ENCODE measurements at regions not wholly inside any gene's neighbourhood (a gene's known extent, or its start where the extent isn't known, plus 50 kb on each side); places are given as distances from the start of the nearest gene placed in this dataset.

DNA sequence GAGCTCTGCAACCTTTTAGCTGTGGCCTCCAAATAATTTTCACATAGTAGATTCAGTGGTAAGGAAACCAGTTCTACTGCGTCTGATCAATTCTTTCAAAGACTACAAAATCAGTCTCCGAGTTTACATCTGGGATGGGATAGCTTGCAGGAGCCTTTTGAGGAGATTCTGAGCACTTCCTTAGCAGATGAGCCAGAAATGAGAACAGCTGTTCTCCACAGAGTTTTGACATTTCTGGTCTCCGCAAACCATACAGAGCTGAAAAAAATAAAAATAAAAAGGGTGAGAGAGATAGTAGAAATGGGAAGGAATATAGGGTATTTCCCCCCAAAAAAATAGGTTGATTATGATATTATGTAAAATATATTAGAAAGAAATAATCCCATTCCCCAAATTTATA is 119.3 kb downstream of the LYPLAL1 start:
- TF ChIP-seq, protein P1, sequence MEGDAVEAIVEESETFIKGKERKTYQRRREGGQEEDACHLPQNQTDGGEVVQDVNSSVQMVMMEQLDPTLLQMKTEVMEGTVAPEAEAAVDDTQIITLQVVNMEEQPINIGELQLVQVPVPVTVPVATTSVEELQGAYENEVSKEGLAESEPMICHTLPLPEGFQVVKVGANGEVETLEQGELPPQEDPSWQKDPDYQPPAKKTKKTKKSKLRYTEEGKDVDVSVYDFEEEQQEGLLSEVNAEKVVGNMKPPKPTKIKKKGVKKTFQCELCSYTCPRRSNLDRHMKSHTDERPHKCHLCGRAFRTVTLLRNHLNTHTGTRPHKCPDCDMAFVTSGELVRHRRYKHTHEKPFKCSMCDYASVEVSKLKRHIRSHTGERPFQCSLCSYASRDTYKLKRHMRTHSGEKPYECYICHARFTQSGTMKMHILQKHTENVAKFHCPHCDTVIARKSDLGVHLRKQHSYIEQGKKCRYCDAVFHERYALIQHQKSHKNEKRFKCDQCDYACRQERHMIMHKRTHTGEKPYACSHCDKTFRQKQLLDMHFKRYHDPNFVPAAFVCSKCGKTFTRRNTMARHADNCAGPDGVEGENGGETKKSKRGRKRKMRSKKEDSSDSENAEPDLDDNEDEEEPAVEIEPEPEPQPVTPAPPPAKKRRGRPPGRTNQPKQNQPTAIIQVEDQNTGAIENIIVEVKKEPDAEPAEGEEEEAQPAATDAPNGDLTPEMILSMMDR (IDR thresholded peaks at IDR 0.05): no peak
- H3K36me3 ChIP-seq: no peaks in the 10 kb centered on the region
- H3K27ac ChIP-seq: no peak overlapping the region
- H3K4me3 ChIP-seq (ENCODE audit: low read depth in 1 of 2, low read length in 1 of 2): no peak overlapping the region
- no peaks in the 10 kb centered on the region for H3K4me1 ChIP-seq (ENCODE audit: control insufficient read depth in 1 of 2, insufficient read depth in 1 of 2, low read depth in 1 of 2, low read length in 1 of 2)
- no peaks in the 10 kb centered on the region for H3K9me3 ChIP-seq
- no peaks in the 10 kb centered on the region for H3K27me3 ChIP-seq

DNA sequence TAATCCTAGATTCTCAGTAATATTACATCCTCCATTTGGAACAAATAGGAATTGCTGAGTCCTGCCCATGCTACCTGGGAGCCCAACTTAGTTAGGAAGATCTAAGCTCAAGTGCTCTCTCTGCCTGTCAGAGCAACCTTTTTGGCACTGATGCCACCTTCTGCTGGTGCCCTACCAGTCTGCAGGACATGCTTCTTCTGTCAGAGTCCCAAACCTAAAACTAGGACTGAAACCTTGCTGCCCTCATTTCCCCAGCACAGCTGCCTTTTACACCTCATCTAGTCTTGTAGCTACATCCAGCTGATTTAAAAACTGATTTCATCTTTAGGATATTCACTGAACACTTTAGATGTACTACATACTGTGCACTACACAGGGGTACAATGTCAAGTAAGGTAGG is 118.7 kb downstream of the LYPLAL1 start:
- Histone ChIP-seq H3K4me1 (ENCODE audit: control insufficient read depth in 1 of 2, insufficient read depth in 1 of 2, low read depth in 1 of 2, low read length in 1 of 2) (no peaks in the 10 kb centered on the region), H3K4me3 (ENCODE audit: low read depth in 1 of 2, low read length in 1 of 2) (no peak overlapping the region), H3K27ac (no peak overlapping the region), H3K27me3 (no peaks in the 10 kb centered on the region), H3K9me3 (no peaks in the 10 kb centered on the region), H3K36me3 (no peaks in the 10 kb centered on the region)
- TF ChIP-seq, protein P1 (IDR thresholded peaks at IDR 0.05): no peak

DNA sequence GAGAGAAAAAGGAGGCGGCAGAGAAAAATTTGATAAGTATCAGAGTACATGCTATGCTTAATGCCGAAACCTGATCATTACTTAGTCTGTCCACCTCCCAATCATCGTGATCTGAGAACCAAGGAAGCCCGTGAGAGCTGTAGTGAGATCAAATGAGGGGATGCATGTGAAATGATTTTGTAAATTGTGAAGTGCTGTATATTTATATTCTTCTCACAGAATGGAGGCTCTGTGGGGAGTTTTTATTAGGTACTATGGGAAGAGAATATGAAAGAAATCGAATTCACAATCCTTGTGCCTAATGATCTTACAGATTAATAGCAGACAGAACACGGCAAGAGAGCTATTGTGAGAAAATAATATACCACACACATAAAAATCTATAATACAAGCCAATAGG is 115.5 kb downstream of the LYPLAL1 start:
- Histone ChIP-seq H3K4me1 (ENCODE audit: control insufficient read depth in 1 of 2, insufficient read depth in 1 of 2, low read depth in 1 of 2, low read length in 1 of 2) (no peaks in the 10 kb centered on the region), H3K4me3 (ENCODE audit: low read depth in 1 of 2, low read length in 1 of 2) (no peak overlapping the region), H3K36me3 (no peaks in the 10 kb centered on the region), H3K27ac (no peak overlapping the region), H3K9me3 (no peaks in the 10 kb centered on the region), H3K27me3 (no peaks in the 10 kb centered on the region)
- TF ChIP-seq, protein P1 (IDR thresholded peaks at IDR 0.05): no peak

DNA sequence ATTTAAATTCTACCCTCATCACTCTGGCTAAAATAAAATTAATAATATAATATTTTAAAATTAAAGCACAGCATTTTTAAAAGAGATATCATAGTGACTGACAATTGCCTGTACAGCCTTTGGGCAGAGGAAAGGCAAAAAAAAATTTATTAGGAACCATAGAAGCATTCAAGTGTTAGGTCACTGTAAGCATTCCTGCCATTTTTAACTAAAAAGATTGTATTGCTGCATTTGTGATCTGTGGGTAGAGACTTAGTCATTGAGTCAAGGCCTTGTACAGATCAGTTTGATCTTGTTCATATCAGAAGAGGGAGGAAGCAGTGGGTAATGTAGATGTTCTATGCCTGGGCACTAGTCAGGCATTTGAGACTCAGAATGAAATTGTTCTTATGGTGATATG is 109.9 kb downstream of the LYPLAL1 start:
- Histone ChIP-seq H3K4me3 (ENCODE audit: low read depth in 1 of 2, low read length in 1 of 2) (no peak overlapping the region), H3K27me3 (no peaks in the 10 kb centered on the region), H3K27ac (no peak overlapping the region), H3K36me3 (no peaks in the 10 kb centered on the region), H3K9me3 (no peaks in the 10 kb centered on the region), H3K4me1 (ENCODE audit: control insufficient read depth in 1 of 2, insufficient read depth in 1 of 2, low read depth in 1 of 2, low read length in 1 of 2) (no peaks in the 10 kb centered on the region)
- TF ChIP-seq, protein P1 (IDR thresholded peaks at IDR 0.05): no peak

DNA sequence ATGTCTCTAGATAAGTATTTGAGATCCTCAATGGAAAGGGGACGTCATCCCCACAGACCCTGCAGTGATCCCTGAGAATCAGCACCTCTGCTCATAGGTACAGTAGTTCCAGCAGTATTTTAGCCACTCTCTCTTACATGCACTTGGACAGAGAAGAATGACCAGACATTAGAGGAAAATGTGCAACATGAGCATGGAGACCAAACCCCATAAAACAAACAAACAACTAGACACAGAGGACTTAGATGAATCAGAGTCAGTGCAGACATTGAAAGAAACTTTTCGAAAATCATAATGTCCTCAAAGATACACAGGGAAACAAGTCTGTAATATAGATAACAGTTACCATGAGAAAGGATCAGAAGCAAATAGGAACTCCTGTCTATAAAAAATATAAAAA is 108.2 kb downstream of the LYPLAL1 start:
- H3K4me3 ChIP-seq (ENCODE audit: low read depth in 1 of 2, low read length in 1 of 2): no peak overlapping the region
- TF ChIP-seq, protein P1 (IDR thresholded peaks at IDR 0.05): no peak
- no peaks in the 10 kb centered on the region for H3K36me3 ChIP-seq
- no peaks in the 10 kb centered on the region for H3K27me3 ChIP-seq
- no peak overlapping the region for H3K27ac ChIP-seq
- H3K9me3 ChIP-seq: no peaks in the 10 kb centered on the region
- no peaks in the 10 kb centered on the region for H3K4me1 ChIP-seq (ENCODE audit: control insufficient read depth in 1 of 2, insufficient read depth in 1 of 2, low read depth in 1 of 2, low read length in 1 of 2)

Data from neutrophil (primary cell).